ENCODE measurements at regions not wholly inside any gene's neighbourhood (a gene's known extent, or its start where the extent isn't known, plus 50 kb on each side); places are given as distances from the start of the nearest gene placed in this dataset.

GRCh38 chr15:38622908-38623307, 58.3 kb upstream of the RASGRP1 start:
- POLR2A ChIA-PET = no interaction called here

More at GRCh38 chr15:38622908-38623307, 58.3 kb upstream of the RASGRP1 start:
- no peak overlapping the region for H3K27ac ChIP-seq (ENCODE audit: low read depth in 2 of 2, low read length in 1 of 2)
- CTCF ChIA-PET = interaction anchor here (1.0 to 1.9 kb wide), 2 partner anchors 11 to 59 kb away, joined by 3 to 5 read pairs; no protein-coding TSS in a partner anchor
- no peaks in the 10 kb centered on the region for H3K4me1 ChIP-seq (ENCODE audit: control insufficient read depth in 1 of 2, insufficient read depth in 2 of 2, low read depth in 1 of 2, low read length in 1 of 2)
- H3K27me3 ChIP-seq (ENCODE audit: insufficient read depth) = peaks cover 20% of the 10 kb centered on the region; the same call in 1 of the 2 replicates
- no peak overlapping the region for H3K4me2 ChIP-seq
- H4K20me1 ChIP-seq (ENCODE audit: insufficient read depth) = no peaks in the 10 kb centered on the region
- H3K9me3 ChIP-seq = no peaks in the 10 kb centered on the region
- no peaks in the 10 kb centered on the region for H3K9me2 ChIP-seq
- no peak overlapping the region for H2AFZ ChIP-seq (ENCODE audit: low read depth)
- 57% methylated on average over 5 of the region's 5 CpGs for WGBS (ENCODE audit: low lambda C conversion rate)
- H3F3A ChIP-seq (replicated peaks; ENCODE audit: insufficient read depth) = no peaks in the 10 kb centered on the region
- no peaks in the 10 kb centered on the region for H3K36me3 ChIP-seq (replicated peaks in 1 of 2; ENCODE audit: control insufficient read depth in 1 of 2, insufficient read depth in 2 of 2, low read length in 1 of 2)
- H3K79me2 ChIP-seq (ENCODE audit: insufficient read depth) = no peaks in the 10 kb centered on the region
- H3K4me3 ChIP-seq (ENCODE audit: low read depth in 2 of 2, low read length in 1 of 2) = no peak overlapping the region
- H3K9ac ChIP-seq = no peak overlapping the region
- TF ChIP-seq USF2 (IDR thresholded peaks at IDR 0.05; ENCODE audit: borderline replicate concordance, low read depth, low read length) (no peak), RXRA (IDR thresholded peaks at IDR 0.05; ENCODE audit: borderline replicate concordance, low read depth) (no peak), PBX3 (IDR thresholded peaks at IDR 0.05) (no peak), EP300 (IDR thresholded peaks at IDR 0.05; ENCODE audit: borderline replicate concordance in 1 of 2, low read depth in 1 of 2, low read length in 1 of 2) (no peak), ZBTB33 (IDR thresholded peaks at IDR 0.05; ENCODE audit: borderline replicate concordance, low read depth) (no peak), IRF3 (IDR thresholded peaks at IDR 0.05; ENCODE audit: low read depth, low read length) (no peak), RFX5 (IDR thresholded peaks at IDR 0.05; ENCODE audit: low read length) (no peak), CHD2 (IDR thresholded peaks at IDR 0.05; ENCODE audit: low read length, partially characterized antibody) (no peak), MXI1 (IDR thresholded peaks at IDR 0.05; ENCODE audit: low read depth, low read length) (no peak), FOXJ3 (CRISPR knock-in tag; IDR thresholded peaks at IDR 0.05) (no peak), SIN3A (IDR thresholded peaks at IDR 0.05; ENCODE audit: borderline replicate concordance, low read depth, low read length) (no peak), CTCF (IDR thresholded peaks at IDR 0.05) (no peak), MAX (IDR thresholded peaks at IDR 0.05; ENCODE audit: low read depth) (no peak), TAF1 (IDR thresholded peaks at IDR 0.05; ENCODE audit: borderline replicate concordance, low read depth, low read length) (no peak), TEAD4 (IDR thresholded peaks at IDR 0.05; ENCODE audit: borderline replicate concordance, insufficient read depth) (no peak)
- no peak for DNase-seq

Measured in SK-N-SH (cell line).